A549 (cell line): ENCODE measurements at regions not wholly inside any gene's neighbourhood (a gene's known extent, or its start where the extent isn't known, plus 50 kb on each side); places are given as distances from the start of the nearest gene placed in this dataset.

Experiments
- ATAC-seq, 2 experiments: fragments of 200-7000 bp in 1 of 2; fragments of >200 bp in 1 of 2; cut with Nextera tagmentation in 1 of 2; cut with Tn5 transposase in 1 of 2; 3 replicates each; pipeline versions ENCODE4 v1.8.0 to v1.9.1; 2018 to 2020; ENCODE audit warnings: mild to moderate bottlenecking in 1 of 2, moderate library complexity in 1 of 2
- CTCF ChIA-PET: fragments of 300-600 bp; sonication (Branson Sonifier 250); formaldehyde crosslinking; extraction: SDS; loops from one replicate; lab custom pipeline; 2021; ENCODE audit warnings: antibody characterized with exemption, inconsistent platforms; lab: Yijun Ruan, JAX
- POLR2A ChIA-PET: fragments of 350-600 bp; formaldehyde crosslinking; extraction: SDS; loops from one replicate; lab custom pipeline; 2021; ENCODE audit warnings: antibody characterized with exemption, inconsistent platforms; lab: Yijun Ruan, JAX
- DNase-seq, 2 experiments: peaks; one replicate each; pipeline versions ENCODE4 v3.0.0 to v3.0.0-alpha.2; 2011 to 2016; ENCODE audit warnings: low read depth in 1 of 2, low spot score in 1 of 2
- FAIRE-seq: peaks from 2 replicates; lab custom pipeline; 2011; peaks lifted over from hg19 to GRCh38; lab: Jason Lieb, UNC
- H3K27ac ChIP-seq, 2 experiments: fragments of >200 bp; sonication (Bioruptor Twin); formaldehyde crosslinking; 3 replicates each; pipeline ENCODE4 v1.5.1; 2016 to 2017
- H3K4me1 ChIP-seq: fragments of >200 bp; sonication (Bioruptor Twin); formaldehyde crosslinking; 3 replicates; pipeline ENCODE4 v1.6.1; 2016
- H3K4me2 ChIP-seq: fragments of >200 bp; sonication (Bioruptor Twin); formaldehyde crosslinking; 3 replicates; pipeline ENCODE4 v1.6.1; 2016
- H3K4me3 ChIP-seq: fragments of >200 bp; sonication (Bioruptor Twin); formaldehyde crosslinking; 3 replicates; pipeline ENCODE4 v1.5.1; 2016
- H3K9me3 ChIP-seq: fragments of >200 bp; sonication (Bioruptor Twin); formaldehyde crosslinking; 3 replicates; pipeline ENCODE4 v1.6.1; 2016
- CBX2 ChIP-seq: fragments of 200-600 bp; sonication (generic); IDR thresholded peaks from 2 replicates; pipeline ENCODE4 v1.6.1; 2016; ENCODE audit warnings: low read depth, mild to moderate bottlenecking, borderline replicate concordance
- CBX8 ChIP-seq: fragments of 200-600 bp; sonication (generic); IDR thresholded peaks from 2 replicates; pipeline ENCODE4 v1.6.1; 2016
- CHD2 ChIP-seq: fragments of 150-350 bp; IDR thresholded peaks from 2 replicates; pipeline ENCODE4 v1.6.1; 2014; ENCODE audit warnings: low read length; ENCODE audit not compliant: partially characterized antibody
- CHD4 ChIP-seq: fragments of 200-600 bp; sonication (generic); IDR thresholded peaks from 2 replicates; pipeline ENCODE4 v1.6.1; 2016; ENCODE audit warnings: antibody characterized with exemption, mild to moderate bottlenecking, borderline replicate concordance
- CTCF ChIP-seq: fragments of >200 bp; sonication (Bioruptor Twin); formaldehyde crosslinking; IDR thresholded peaks from 3 replicates; pipeline ENCODE4 v1.5.1; 2016
- EP300 ChIP-seq, 2 experiments: fragments of >200 bp; sonication (Bioruptor Twin); formaldehyde crosslinking; IDR thresholded peaks; 2 replicates in 1 of 2; 3 replicates in 1 of 2; pipeline ENCODE4 v1.6.1; 2016 to 2017
- FOXS1 ChIP-seq: fragments of 250-450 bp; sonication (Bioruptor Pico); IDR thresholded peaks from 2 replicates; pipeline ENCODE4 v1.5.0; 2020; ENCODE audit warnings: mild to moderate bottlenecking, moderate library complexity
- GATA3 ChIP-seq: IDR thresholded peaks from 2 replicates; pipeline ENCODE4 v1.6.1; 2012; ENCODE audit warnings: borderline replicate concordance
- HDAC2 ChIP-seq: fragments of 200-600 bp; sonication (generic); IDR thresholded peaks from 2 replicates; pipeline ENCODE4 v1.6.1; 2016
- HEYL ChIP-seq: fragments of 250-450 bp; sonication (Bioruptor Pico); IDR thresholded peaks from 2 replicates; pipeline ENCODE4 v1.8.0; 2021; ENCODE audit warnings: mild to moderate bottlenecking, moderate library complexity
- HOXA7 ChIP-seq: fragments of 250-450 bp; sonication (Bioruptor Pico); IDR thresholded peaks from 2 replicates; pipeline ENCODE4 v1.5.0; 2020; ENCODE audit warnings: mild to moderate bottlenecking, moderate library complexity
- HOXB13 ChIP-seq: fragments of 250-450 bp; sonication (Bioruptor Pico); IDR thresholded peaks from 2 replicates; pipeline ENCODE4 v1.5.0; 2020; ENCODE audit warnings: low read depth, mild to moderate bottlenecking, moderate library complexity
- HOXB5 ChIP-seq: fragments of 250-450 bp; sonication (Bioruptor Pico); IDR thresholded peaks from 2 replicates; pipeline ENCODE4 v1.5.0; 2020; ENCODE audit warnings: mild to moderate bottlenecking, moderate library complexity
- JUN ChIP-seq, 2 experiments: fragments of >200 bp; sonication (Bioruptor Twin); formaldehyde crosslinking; IDR thresholded peaks; 2 replicates in 1 of 2; 3 replicates in 1 of 2; pipeline ENCODE4 v1.6.1; 2016 to 2017
- JUNB ChIP-seq: fragments of >200 bp; sonication (Bioruptor Twin); formaldehyde crosslinking; IDR thresholded peaks from 2 replicates; pipeline ENCODE4 v1.6.1; 2016
- MAFK ChIP-seq: fragments of 450-650 bp; IDR thresholded peaks from 2 replicates; pipeline ENCODE4 v1.6.1; 2014; ENCODE audit not compliant: partially characterized antibody
- MYC ChIP-seq: IDR thresholded peaks from 2 replicates; pipeline ENCODE4 v1.6.1; 2012; ENCODE audit warnings: mild to moderate bottlenecking, inconsistent platforms, low read length, improper control_type of control experiment, borderline replicate concordance
- PHF8 ChIP-seq: fragments of 200-600 bp; sonication (generic); IDR thresholded peaks from 2 replicates; pipeline ENCODE4 v1.6.1; 2016; ENCODE audit warnings: low read depth, mild to moderate bottlenecking, antibody characterized with exemption, moderate library complexity, borderline replicate concordance
- RAD21 ChIP-seq, 2 experiments: fragments of >200 bp in 1 of 2; sonication (Bioruptor Twin) in 1 of 2; formaldehyde crosslinking in 1 of 2; IDR thresholded peaks in 1 of 2; conservative IDR thresholded peaks in 1 of 2; 2 replicates in 1 of 2; 3 replicates in 1 of 2; pipeline ENCODE4 v1.6.1; 2012 to 2018; ENCODE audit warnings: inconsistent platforms in 1 of 2
- SMC3 ChIP-seq: fragments of >200 bp; sonication (Bioruptor Twin); formaldehyde crosslinking; IDR thresholded peaks from 3 replicates; pipeline ENCODE4 v1.6.1; 2018; ENCODE audit warnings: inconsistent platforms
- TFCP2L1 ChIP-seq: fragments of 250-450 bp; sonication (Bioruptor Pico); IDR thresholded peaks from 2 replicates; pipeline ENCODE4 v1.5.0; 2021; ENCODE audit warnings: mild to moderate bottlenecking
- ZFP36 ChIP-seq: fragments of 450-650 bp; IDR thresholded peaks from 2 replicates; pipeline ENCODE4 v1.6.1; 2014; ENCODE audit warnings: borderline replicate concordance; ENCODE audit not compliant: partially characterized antibody
- WGBS: methylation state at CpG from one replicate; pipeline ENCODE4 v1.1.6; 2017; ENCODE audit errors: missing lambda C conversion rate; 5-methylcytosine and 5-hydroxymethylcytosine counted together
- TF ChIP-seq, protein P1 (sequence below): fragments of 200-600 bp; sonication (generic); IDR thresholded peaks from 2 replicates; pipeline ENCODE4 v1.6.1; 2016; ENCODE audit warnings: antibody characterized with exemption, mild to moderate bottlenecking, moderate library complexity

GRCh38 chr2:184129073-184129472, 469.3 kb upstream of the ZNF804A start:
- Histone ChIP-seq H3K9me3 (no peaks in the 10 kb centered on the region), H3K27ac (no peak overlapping the region), H3K4me1 (no peaks in the 10 kb centered on the region), H3K4me3 (no peak overlapping the region), H3K4me2 (no peak overlapping the region)
- DNase-seq (no peak), FAIRE-seq (no peak), ATAC-seq (no peak)
- CTCF ChIA-PET = no interaction called here
- POLR2A ChIA-PET = no interaction called here
- TF ChIP-seq FOXS1 (CRISPR knock-in tag) = no peak
- no peak for TF ChIP-seq GATA3
- no peak for TF ChIP-seq EP300 (IDR thresholded peaks at IDR 0.05)
- TF ChIP-seq HOXB5 (CRISPR knock-in tag) = no peak
- WGBS = 22% methylated on average over 1 of the region's 1 CpG

DNA sequence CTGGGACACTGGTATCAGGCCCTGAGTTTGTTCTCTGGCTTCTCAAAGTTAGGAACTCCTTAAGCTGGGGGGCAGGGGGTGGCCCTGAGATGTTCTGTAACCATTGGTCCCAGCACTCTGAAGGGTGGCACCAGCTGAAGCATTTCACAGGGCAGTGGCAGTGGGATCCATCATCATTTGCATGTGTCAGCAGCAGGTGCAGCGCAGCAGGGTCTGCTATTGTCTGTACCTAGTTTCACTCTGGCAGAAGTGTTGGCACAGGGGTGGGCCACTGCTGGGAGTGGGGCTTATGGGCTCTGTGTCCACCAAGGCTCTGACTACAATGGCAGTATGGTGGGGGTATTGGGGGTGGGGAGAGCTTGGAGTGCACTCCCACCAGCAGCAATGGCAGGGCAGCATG, 460.4 kb upstream of the ZNF804A start:
- no peak for ATAC-seq
- H3K9me3 ChIP-seq = no peaks in the 10 kb centered on the region
- 40% methylated on average over 1 of the region's 1 CpG for WGBS
- no peak overlapping the region for H3K4me3 ChIP-seq
- TF ChIP-seq HDAC2 = no peak
- TF ChIP-seq SMC3 = no peak
- TF ChIP-seq JUNB = no peak
- no peak for TF ChIP-seq CBX8
- TF ChIP-seq CTCF = no peak
- TF ChIP-seq CHD2 = no peak
- TF ChIP-seq, protein P1, sequence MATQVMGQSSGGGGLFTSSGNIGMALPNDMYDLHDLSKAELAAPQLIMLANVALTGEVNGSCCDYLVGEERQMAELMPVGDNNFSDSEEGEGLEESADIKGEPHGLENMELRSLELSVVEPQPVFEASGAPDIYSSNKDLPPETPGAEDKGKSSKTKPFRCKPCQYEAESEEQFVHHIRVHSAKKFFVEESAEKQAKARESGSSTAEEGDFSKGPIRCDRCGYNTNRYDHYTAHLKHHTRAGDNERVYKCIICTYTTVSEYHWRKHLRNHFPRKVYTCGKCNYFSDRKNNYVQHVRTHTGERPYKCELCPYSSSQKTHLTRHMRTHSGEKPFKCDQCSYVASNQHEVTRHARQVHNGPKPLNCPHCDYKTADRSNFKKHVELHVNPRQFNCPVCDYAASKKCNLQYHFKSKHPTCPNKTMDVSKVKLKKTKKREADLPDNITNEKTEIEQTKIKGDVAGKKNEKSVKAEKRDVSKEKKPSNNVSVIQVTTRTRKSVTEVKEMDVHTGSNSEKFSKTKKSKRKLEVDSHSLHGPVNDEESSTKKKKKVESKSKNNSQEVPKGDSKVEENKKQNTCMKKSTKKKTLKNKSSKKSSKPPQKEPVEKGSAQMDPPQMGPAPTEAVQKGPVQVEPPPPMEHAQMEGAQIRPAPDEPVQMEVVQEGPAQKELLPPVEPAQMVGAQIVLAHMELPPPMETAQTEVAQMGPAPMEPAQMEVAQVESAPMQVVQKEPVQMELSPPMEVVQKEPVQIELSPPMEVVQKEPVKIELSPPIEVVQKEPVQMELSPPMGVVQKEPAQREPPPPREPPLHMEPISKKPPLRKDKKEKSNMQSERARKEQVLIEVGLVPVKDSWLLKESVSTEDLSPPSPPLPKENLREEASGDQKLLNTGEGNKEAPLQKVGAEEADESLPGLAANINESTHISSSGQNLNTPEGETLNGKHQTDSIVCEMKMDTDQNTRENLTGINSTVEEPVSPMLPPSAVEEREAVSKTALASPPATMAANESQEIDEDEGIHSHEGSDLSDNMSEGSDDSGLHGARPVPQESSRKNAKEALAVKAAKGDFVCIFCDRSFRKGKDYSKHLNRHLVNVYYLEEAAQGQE = no peak
- no peak for TF ChIP-seq MYC
- no peak for TF ChIP-seq JUN (IDR thresholded peaks at IDR 0.05)
- no peak for TF ChIP-seq TFCP2L1 (CRISPR knock-in tag)
- no peak for TF ChIP-seq HEYL
- TF ChIP-seq ZFP36 = no peak
- TF ChIP-seq HOXB13 (CRISPR knock-in tag) = no peak
- no peak for TF ChIP-seq PHF8
- TF ChIP-seq RAD21 (conservative IDR thresholded peaks at IDR 0.05 in 1 of 2, IDR thresholded peaks at IDR 0.05 in 1 of 2) = no peak
- TF ChIP-seq CHD4 = no peak
- TF ChIP-seq CBX2 = no peak
- no peak for TF ChIP-seq MAFK
- TF ChIP-seq HOXA7 (CRISPR knock-in tag) = no peak
- H3K4me1 ChIP-seq = no peaks in the 10 kb centered on the region
- POLR2A ChIA-PET = no interaction called here
- CTCF ChIA-PET = no interaction called here
- DNase-seq = no peak
- H3K27ac ChIP-seq = no peak overlapping the region
- no peak for FAIRE-seq
- no peak overlapping the region for H3K4me2 ChIP-seq
